ENCODE measurements at regions not wholly inside any gene's neighbourhood (a gene's known extent, or its start where the extent isn't known, plus 50 kb on each side); places are given as distances from the start of the nearest gene placed in this dataset.
A peak's percentile ranks its signal among the peaks of the same experiment; 100 is the strongest.

DNA sequence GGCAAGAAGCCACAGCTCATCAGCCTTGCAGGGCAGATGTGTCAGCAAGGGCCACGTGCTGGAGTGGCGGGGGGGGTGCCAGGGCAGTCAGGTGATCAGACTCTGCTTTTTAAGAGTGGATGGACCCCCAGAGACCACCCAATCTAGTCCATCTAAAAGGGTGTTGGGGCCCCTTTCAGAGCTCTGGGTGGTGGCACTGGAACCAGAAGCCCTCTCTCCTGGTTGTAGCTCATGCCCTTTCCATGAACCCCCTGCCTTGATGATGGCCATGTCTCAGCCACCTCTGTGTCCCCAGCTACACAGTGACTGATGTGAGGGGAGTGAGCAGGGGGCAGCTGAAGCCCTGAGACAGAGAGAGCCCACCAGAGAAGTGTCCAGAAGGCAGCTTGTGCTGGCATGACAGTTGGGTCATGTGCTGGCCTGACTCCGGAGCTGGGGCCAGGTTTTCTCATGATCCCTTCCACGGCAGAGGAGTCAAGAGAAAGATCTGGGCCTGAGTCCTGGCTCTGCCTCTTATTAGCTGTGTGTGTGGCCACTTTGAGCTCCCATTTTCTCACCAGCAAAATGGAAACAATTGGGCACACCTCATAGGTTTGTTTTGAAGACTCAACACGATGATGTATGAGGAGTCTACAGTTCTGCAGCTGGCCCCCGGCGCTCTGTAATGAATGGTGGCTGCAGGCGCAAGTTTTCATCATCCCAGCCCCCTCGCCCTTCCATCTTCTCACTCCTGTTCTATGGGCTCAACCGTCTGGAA, 195.7 kb downstream of the ZFP36L2 start:
- DNase-seq = no peak

DNA sequence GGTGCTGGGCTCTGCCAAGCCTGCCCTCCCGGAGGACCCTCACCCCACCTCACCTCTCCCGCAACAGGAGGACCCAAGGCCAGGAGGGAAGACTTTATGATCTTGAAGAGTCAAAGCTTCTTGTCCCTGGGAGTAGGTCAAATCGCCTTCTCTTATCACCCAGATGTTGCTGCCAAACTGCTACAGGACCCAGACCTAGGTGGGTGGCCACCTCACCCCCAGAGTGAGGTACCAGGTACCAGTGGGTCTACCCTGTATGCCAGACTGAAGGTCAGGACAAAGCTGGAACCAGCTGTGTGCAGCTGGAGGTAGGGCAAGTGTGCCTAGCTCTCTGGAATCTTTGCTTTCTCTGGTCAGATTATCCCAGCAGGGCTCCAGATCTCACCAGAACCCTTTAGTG, 197.2 kb downstream of the ZFP36L2 start:
- DNase-seq = no peak

DNA sequence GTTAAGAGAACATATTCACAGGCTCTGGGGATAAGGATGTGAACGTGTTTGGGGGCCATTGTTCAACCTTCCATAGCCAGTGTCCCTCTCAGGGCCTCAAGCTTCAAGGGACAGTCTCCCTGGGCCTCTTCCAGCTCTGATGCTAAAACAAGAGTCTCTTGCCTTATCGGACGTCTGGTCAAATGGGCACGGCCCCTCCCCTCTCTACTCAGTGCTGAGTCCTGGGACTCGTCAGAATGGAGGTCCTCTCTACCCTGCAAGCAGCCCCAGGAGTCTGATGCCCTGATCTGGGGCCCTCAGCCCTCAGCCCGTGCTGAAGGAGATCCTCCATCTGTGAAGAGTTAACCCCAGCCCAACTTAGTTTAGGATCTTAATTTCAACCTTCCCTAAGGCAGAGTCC, 198.2 kb downstream of the ZFP36L2 start:
- no peak for DNase-seq

DNA sequence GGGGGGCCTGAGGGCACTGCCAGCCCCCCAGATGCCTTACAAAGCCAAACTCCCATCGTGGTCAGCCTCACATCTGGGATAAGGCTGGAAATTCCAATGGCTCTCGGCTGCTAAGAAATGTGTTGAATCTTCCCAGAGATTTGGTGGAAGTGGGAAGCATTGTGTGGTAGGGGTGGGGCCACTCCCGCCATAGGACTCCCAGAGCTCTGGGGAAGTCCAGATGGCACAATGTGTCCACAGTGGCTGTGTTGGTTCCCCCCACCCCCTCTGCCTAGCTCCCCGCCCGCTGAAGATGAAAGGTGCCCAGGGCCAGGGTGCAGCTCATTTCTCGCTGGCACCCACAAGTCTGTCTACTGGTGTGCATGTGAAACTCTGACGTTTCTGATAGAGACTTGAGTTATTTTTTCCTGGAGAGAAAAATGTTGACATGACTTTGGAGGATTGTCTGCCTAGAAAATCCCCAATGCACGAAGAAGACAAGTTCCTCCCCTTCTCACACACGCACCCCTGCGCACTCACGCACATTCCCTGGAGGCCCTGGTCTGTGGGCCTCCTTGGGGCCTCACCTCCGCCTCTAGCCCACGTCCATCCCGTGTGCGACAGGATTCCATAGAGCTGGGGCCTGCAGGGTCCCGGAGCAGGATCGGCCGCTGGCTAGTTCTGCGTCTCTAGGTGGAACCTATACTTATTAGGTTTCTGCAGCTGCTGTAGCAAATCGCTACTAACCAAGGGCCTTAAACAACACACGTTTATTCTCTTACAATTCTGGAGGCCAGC, 199.1 kb downstream of the ZFP36L2 start:
- no peak for DNase-seq

DNA sequence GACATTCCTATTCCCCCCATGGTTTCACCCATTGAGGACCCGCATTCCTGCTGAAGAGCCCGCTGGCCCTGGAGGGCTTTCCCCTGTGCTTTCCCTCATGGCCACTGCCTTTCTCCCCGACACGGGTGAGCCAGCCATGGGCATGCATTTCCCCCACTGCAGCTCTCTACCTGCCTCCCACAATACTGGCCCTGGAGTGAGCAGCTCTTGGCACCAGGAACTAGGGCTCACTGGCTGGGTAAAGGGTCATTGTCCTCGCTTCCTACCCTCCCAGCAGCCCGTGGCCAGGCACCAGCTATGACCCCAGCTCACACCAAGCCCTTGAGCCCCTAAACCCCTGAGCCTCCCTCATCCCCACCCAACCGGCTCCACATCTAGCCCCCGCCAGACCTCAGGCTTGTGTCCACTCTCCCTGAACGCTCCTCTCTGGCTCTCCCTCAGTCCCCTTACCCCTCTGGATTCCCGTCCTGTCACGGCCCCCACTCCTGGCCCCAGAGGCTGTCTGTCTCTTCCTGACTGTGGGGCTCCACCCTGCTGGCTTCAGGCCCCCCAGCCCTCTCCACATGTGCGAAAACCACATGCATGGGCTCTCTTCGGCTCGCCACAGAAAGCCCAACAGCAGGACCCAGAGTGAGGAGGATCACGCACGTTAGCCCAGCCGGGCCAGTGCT, 199.8 kb downstream of the ZFP36L2 start:
- DNase-seq = no peak

DNA sequence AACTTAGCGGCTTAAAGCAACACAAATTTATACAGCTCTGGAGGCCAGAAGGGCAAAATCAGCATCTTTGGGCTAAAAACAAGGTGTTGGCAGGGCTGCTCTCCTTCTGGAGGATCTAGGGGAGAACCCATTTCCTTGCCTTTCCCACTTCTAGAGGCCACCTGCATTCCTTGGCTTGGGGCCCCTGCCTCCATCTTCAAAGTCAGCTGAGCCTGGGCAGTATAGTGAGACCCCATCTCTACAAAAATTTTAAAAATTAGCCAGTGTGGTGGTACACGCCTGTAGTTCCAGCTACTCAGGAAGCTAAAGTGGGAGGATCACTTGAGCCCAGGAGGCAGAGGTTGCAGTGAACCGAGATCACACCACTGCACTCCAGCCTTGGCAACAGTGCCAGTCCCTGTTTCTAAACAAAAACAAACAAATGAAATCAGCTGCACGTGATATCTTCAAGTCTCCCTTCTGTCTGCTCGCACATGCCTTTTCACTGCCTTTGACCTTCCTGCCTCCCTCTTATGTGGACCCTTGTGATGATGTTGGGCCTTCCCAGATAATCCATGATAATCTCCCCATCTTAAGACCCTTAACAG, 200.6 kb downstream of the ZFP36L2 start:
- no peak for DNase-seq

DNA sequence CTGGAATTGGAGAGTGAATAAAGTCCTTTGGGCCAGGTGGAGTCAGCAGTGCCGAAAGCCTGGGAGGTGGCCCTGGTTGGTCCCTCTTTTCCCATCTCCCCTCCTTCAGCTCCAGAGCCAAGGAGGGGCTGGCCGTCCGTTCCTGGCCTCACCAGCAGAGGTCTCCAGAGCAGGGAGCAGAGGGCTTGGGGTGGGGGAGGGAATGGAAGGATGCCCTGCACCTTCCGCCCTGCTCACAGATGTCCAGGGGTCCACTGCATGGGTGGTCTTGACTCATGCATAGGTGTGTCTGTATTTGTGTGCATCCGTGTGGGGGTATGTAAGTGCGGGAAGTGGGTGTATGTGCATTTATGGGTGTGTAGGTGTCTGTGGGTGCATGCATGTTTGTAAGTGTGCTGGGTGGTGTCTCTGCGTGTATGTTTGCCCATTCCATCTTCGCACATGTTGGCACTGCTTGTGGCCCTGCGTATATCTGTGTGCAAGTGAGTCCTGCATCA, 201.8 kb downstream of the ZFP36L2 start:
- peak; percentile 14 for DNase-seq

DNA sequence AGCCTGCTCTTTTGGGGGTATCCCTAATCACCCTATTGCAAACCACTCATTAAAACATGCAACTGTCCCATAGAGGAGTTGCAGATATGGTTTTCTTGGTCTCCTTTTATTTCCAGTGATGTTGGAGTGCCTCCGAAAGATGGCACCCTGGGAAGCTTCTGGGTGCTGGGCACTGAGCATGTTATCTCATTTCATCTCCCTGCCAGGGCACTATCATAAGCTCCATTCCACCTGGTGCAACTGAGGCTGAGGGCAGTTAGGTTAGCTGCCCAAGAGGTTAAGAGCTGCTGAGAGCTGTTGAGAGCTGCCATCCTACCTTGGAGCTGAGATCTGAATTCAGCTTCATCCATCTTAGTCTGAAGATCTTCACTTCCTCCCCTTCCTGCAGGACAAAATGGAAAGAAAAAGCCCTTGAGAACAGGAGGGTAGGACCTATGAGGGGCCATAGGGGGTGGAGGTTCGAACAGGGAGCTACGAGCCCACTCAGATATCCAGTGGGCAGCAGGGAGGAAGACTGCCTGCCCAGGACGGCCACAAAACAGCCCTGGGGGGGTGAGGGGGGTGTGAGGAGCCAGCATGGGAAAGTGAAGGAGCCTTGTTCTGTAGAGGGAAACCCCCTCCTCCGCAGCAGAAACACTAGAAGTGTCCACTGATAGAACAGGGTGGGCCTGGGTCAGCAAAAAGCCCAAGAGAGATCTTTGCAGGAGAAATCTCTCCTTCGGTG, 202.5 kb downstream of the ZFP36L2 start:
- no peak for DNase-seq

DNA sequence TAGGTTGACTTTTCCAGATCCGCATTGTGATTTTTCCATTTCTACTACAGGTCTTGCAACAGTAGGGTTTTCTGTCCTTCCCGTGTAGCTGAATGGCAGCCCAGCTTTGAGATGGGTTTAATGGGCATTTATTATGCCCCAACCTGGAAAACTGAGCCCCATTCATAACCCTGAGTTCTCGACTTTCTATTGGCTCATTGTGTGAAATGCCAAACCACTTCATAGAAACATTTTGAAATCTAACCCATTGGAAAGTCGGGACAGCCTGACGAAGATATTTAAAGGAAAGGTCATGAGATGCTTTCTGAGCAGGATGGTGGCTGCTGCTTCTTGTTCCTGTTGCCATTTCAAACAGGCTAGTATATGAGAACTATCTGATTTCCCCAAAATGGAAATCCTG, 203.5 kb downstream of the ZFP36L2 start:
- DNase-seq = no peak

DNA sequence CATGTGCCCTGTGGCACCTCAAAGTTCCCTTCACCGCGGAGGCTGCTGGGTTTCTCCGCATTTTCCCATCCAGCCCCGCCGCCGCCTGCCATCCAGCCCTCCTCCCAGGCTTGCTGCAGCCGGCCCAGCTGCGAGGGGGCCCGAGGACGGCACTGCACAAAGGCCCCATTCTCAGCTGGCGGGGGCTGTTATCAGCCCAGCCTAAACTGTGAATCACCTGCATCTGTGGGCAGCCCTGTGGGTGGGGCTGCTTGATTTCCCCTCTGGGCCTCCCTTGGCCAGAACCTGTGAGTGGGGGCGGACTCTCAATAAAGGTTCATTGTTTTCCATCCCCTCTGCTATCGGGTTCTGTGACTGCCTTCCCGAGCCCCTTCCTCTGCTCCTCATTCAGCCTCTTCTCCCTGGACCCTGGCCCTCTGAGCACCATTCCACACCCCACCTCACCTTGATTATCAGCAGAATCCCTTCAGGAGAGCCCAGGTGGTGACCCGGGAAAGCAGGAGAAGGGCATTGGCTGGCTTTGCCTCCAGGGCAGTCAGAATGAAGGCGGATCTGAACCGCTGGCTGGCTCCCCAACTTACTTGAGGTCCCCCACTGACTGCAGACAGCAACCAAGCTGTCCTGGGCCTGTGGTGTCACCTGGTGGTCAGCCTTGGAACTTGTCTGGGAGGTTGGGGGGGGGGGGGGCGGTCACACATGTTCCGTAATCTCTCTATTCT, 204.5 kb downstream of the ZFP36L2 start:
- no peak for DNase-seq

DNA sequence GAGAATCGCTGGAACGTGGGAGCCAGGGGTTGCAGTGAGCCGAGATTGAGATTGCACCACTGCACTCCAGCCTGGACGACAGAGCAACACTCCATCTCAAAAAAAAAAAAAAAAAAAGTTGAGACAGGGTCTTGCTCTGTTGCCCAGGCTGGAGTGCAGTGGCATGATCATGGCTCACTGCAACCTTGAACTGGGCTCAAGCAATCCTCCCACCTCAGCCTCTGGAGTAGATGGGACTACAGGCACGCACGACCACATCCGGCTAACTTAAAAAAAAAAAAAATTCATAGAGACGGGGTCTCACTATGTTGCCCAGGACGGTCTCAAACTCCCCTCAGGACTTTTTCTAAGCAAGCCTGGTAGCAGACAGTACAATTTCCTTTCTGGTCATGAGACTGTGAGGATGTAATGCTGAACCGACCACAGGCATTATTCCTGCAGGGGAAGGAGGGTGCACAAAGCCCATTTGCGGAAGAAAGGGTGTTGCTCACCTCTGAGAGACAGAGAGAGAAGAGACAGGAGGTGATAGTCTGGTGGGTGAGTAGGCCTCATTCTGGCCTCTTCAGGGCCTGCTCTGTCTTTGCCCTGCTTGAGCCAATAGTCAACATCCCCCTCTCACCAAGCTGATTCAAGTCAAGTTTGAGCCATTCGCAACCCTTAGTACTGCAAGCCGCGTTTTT, 205.3 kb downstream of the ZFP36L2 start:
- no peak for DNase-seq

DNA sequence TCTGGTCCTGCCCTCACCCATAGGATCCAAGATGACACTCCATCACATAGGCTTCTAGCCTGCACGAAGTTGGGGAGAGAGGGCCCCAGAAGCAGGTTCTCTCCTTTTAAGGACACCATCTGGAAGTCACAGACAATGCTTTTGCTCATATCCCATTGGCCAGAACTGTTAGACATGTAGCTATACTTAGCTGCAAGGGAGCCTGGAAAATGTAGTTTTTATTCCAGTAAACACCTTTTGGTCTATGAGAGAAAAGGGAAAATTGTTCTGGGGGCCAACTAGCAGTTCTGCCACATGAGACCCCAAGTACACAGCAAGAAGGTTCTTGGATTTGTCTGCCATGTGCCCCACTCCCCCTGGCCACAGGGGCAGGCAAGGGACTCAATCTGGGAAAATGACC, 206.1 kb downstream of the ZFP36L2 start:
- DNase-seq = no peak

DNA sequence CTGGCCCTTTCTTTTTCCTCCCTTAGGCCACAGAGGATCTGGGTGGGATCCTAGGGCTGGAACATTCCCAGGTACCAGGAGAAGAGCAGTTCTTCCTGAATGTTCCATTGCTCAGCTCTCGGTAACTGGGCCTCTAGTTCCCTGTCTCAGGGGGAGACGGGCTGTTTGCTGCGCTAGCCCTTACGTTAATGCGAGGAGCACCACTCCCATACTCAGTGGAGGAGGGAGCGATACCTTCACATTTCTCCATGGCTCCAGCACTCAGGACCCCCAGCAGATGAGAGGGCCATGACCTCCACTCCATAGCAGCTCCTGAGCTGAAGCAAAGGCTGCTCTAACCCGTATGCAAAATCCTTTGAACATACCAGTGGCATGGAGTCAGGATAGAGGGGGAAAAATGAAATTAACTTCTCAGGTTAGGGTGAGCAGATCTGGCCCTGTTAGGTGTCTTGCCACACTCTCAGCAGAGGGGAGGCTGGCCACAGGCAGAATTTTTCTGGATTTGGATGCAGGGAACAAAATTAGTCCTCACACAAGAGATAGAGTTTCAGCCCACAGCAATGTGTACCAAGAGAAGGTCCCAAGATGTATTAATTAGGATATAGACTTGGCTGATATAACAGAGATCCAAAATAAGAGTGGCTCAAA, 206.7 kb downstream of the ZFP36L2 start:
- DNase-seq = no peak

DNA sequence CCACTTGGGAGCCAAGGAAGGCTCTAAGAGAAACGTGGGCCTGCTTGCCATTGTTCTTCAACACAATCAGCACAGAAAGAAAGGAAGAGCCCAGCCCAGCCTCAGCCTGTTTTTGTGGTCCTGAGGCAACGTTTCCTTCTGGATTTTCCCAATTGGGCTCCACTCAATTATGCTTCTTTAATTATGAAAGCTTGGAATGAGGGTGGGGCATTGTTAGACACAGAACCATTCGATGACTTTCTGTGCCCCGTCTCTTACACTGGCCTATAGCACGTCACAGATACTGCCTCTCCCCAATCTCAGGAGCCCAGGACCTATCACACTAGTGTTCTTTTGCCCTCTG, 207.4 kb downstream of the ZFP36L2 start:
- DNase-seq = no peak

DNA sequence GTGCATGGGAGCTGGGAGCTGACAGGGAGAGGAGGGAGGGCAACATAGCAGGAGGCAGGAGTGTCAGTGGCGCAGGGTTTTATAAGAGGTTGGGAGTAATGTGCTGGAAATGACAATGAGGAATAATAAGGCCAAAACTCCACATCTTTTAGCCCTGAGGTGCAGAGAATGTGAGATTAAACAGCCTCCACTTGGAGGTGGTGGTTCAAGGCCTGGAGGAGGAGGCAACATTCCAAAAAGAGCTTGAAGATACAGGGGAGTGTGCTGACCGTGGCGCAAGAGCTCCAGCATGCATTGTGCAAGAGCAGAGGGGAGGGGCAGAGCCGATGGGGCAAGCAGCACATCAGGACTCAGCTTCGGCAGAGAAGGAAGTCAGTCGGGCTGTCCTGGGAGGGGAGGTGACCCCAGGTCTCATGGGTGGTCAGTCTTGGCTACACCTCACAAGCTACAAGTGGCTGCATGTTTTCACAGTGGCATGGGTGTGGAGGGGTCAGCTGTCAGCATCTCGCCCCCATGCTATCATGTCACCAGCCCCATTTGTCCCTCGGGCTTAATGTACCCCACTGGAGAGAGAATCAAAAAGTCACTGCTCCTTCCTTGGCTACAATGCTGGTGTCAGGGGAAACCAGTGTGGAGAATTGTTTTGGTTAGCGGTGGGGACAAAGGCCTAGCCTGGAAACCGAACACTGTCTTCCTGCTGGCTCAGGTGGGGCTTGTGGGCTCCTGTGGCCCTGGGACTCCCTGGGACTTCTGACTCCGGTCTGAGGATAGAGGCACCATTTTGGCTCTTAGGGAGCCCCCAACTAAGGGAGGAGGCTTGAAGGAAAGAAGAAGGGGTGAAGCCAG, 208.0 kb downstream of the ZFP36L2 start:
- no peak for DNase-seq

DNA sequence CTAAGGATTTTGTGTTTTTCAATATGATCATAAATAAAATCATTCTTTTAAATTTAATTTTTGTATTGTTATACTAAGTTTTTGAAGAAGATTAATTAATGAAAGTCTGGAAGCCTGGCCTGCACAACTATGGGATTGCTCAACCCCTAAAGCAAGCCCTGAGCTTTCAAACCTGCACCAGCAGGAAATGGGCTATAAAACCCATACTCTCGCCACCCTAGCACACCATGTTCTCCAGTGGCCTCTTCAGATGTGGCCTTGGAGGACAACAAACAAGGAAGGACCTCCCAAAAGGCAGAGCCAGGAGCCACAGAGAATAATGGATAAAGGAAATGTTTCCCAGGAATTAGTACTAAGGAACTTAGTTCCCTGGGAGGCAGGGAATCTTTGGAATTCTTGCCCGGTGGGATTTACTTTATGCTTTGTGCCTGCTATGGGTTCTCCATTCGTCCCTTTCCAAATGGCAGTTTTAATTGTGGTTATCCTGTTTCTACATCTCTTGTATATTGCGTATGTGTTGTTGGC, 212.5 kb downstream of the ZFP36L2 start:
- DNase-seq = no peak

DNA sequence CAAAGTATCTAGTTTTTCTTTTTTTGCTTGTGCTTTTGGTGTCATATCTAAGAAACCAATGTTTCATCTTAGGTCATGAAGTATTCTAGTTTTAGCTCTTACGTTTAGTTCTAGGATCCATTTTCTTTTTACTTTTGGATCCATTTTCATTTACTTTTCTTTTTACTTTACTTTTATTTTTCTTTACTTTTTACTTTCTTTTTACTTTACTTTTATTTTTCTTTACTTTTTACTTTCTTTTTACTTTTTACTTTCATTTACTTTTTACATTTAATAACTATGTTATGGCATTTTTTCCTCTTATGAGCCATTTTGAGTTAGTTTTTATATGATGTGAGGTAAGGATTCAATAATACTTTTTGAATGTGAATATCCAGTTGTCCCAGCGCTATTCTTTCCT, 213.4 kb downstream of the ZFP36L2 start:
- no peak for DNase-seq

DNA sequence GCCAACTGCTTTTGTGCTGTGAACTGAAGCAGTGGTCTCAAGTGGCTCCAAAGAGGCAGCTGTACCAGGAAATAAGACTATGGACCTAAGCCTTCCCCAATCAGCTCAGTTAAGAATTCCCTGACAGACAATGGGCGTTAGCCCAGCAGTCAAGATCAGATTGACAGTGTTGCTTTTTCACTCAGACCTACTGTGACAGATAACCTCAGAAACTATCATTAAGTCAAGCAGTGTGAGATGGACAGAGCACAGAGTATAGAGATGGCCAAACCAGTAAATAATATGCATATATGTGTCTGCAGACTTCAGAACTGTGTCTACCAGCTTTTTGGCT, 215.3 kb downstream of the ZFP36L2 start:
- DNase-seq = no peak

DNA sequence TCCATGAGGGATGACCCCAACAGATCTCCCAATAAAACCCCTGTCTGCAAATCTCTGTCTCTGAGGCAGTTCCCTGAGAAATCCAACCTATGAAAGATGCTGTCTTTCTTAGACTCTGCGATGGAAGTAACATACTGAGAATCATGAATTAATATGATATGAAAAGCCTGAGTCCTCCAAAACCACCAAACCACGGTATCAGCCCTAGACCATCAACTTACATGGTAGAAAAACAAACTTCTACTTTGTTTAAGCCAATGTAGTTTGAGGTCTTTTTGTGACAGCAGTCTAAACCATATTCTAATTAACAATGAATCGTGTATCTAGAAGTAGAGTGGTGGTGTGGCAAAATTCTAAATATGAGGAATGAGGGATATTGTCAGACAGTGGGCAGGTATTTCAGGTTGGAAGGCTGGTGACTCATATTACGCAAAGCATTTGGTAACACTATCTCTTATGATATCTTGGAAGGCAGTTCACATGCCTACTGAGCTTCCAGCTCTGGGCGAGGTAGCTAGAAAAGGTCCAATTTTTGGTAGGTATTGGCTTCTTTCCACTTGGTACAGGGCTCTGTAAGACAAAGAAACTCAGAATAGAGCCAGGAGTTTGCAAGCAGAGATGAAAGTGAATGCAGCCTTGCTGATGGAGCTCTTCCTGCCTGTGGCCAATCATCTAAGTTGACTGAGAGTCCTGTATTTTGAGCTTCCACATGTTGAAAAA, 215.8 kb downstream of the ZFP36L2 start:
- DNase-seq = no peak
